ENCODE measurements at regions not wholly inside any gene's neighbourhood (a gene's known extent, or its start where the extent isn't known, plus 50 kb on each side); places are given as distances from the start of the nearest gene placed in this dataset.

DNA sequence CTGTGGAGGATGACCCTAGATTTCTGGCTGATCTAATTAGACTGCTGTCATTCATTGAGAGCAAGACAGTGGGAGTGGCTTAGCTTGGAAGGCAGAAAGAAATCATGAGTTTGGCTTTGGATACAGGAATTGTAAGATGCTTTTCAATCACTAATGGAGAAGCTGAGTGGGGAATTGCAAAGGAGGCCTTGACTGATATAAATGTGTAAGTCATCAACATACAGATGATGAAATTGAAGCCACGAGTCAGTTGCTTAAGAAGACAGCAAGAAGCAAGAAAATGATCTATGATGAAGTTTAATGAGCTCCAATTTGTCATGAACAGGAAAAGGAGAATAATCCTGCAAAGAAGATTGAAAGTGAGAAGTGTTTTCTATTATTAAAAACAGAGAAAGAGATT, 136.7 kb upstream of the C1QTNF7 start:
- Histone ChIP-seq H3K4me1 (ENCODE audit: control insufficient read depth in 5 of 5, insufficient read depth in 5 of 5, low read length in 5 of 5) (peaks cover 0 to 5% (median 0%) of the 10 kb centered on the region in 5 donors), H3K27me3 (ENCODE audit: control insufficient read depth in 3 of 3, insufficient read depth in 3 of 3, low read length in 2 of 3) (no peaks in the 10 kb centered on the region), H3K4me3 (no peak overlapping the region), H3K36me3 (ENCODE audit: control insufficient read depth in 4 of 4, insufficient read depth in 4 of 4, low read length in 4 of 4) (no peaks in the 10 kb centered on the region), H3K27ac (ENCODE audit: low read depth in 1 of 2, low read length in 1 of 2) (no peak overlapping the region), H3K9me3 (ENCODE audit: control insufficient read depth in 4 of 4, insufficient read depth in 3 of 4, low read length in 3 of 4) (no peaks in the 10 kb centered on the region), H3K9ac (ENCODE audit: insufficient read depth in 1 of 2, low read length in 2 of 2) (no peak overlapping the region)
- WGBS, 2 donors = 27 to 35% methylated on average over 1 of the region's 1 CpG
- TF ChIP-seq CTCF (IDR thresholded peaks at IDR 0.05; ENCODE audit: control extremely low read depth, extremely low read depth) = no peak
- ATAC-seq (ENCODE audit: insufficient read depth, low FRiP score) (no peak), DNase-seq (no peak)

GRCh38 chr4:15293711-15294110, 134.1 kb upstream of the C1QTNF7 start:
- ATAC-seq (ENCODE audit: insufficient read depth, low FRiP score) (no peak), DNase-seq (no peak)
- no peak overlapping the region for H3K27ac ChIP-seq (ENCODE audit: low read depth in 1 of 2, low read length in 1 of 2)
- no peaks in the 10 kb centered on the region for H3K36me3 ChIP-seq (ENCODE audit: control insufficient read depth in 4 of 4, insufficient read depth in 4 of 4, low read length in 4 of 4)
- 42 to 55% methylated on average over 2 of the region's 2 CpGs for WGBS, 2 donors
- no peaks in the 10 kb centered on the region for H3K27me3 ChIP-seq (ENCODE audit: control insufficient read depth in 3 of 3, insufficient read depth in 3 of 3, low read length in 2 of 3)
- no peak overlapping the region for H3K4me3 ChIP-seq
- no peak overlapping the region for H3K9ac ChIP-seq (ENCODE audit: insufficient read depth in 1 of 2, low read length in 2 of 2)
- peaks cover 0 to 5% (median 0%) of the 10 kb centered on the region in 5 donors for H3K4me1 ChIP-seq (ENCODE audit: control insufficient read depth in 5 of 5, insufficient read depth in 5 of 5, low read length in 5 of 5)
- no peak for TF ChIP-seq CTCF (IDR thresholded peaks at IDR 0.05; ENCODE audit: control extremely low read depth, extremely low read depth)
- no peaks in the 10 kb centered on the region for H3K9me3 ChIP-seq (ENCODE audit: control insufficient read depth in 4 of 4, insufficient read depth in 3 of 4, low read length in 3 of 4)

- H3K9me3 ChIP-seq (ENCODE audit: control insufficient read depth in 4 of 4, insufficient read depth in 3 of 4, low read length in 3 of 4) = no peaks in the 10 kb centered on the region
- no peak overlapping the region for H3K4me3 ChIP-seq
- H3K27me3 ChIP-seq (ENCODE audit: control insufficient read depth in 3 of 3, insufficient read depth in 3 of 3, low read length in 2 of 3) = no peaks in the 10 kb centered on the region
- ATAC-seq (ENCODE audit: insufficient read depth, low FRiP score) = no peak
- peaks cover 0 to 5% (median 0%) of the 10 kb centered on the region in 5 donors for H3K4me1 ChIP-seq (ENCODE audit: control insufficient read depth in 5 of 5, insufficient read depth in 5 of 5, low read length in 5 of 5)
- H3K36me3 ChIP-seq (ENCODE audit: control insufficient read depth in 4 of 4, insufficient read depth in 4 of 4, low read length in 4 of 4) = no peaks in the 10 kb centered on the region
- no peak overlapping the region for H3K27ac ChIP-seq (ENCODE audit: low read depth in 1 of 2, low read length in 1 of 2)
- no peak for TF ChIP-seq CTCF (IDR thresholded peaks at IDR 0.05; ENCODE audit: control extremely low read depth, extremely low read depth)
- DNase-seq = no peak
- no peak overlapping the region for H3K9ac ChIP-seq (ENCODE audit: insufficient read depth in 1 of 2, low read length in 2 of 2)
- 91 to 100% methylated on average over 1 of the region's 1 CpG for WGBS, 2 donors
Observed at GRCh38 chr4:15294202-15294601, 133.6 kb upstream of the C1QTNF7 start.

GRCh38 chr4:15294832-15295231, 133.0 kb upstream of the C1QTNF7 start:
- TF ChIP-seq CTCF (IDR thresholded peaks at IDR 0.05; ENCODE audit: control extremely low read depth, extremely low read depth) = no peak
- Histone ChIP-seq H3K27me3 (ENCODE audit: control insufficient read depth in 3 of 3, insufficient read depth in 3 of 3, low read length in 2 of 3) (no peaks in the 10 kb centered on the region), H3K9ac (ENCODE audit: insufficient read depth in 1 of 2, low read length in 2 of 2) (no peak overlapping the region), H3K9me3 (ENCODE audit: control insufficient read depth in 4 of 4, insufficient read depth in 3 of 4, low read length in 3 of 4) (no peaks in the 10 kb centered on the region), H3K36me3 (ENCODE audit: control insufficient read depth in 4 of 4, insufficient read depth in 4 of 4, low read length in 4 of 4) (no peaks in the 10 kb centered on the region), H3K4me1 (ENCODE audit: control insufficient read depth in 5 of 5, insufficient read depth in 5 of 5, low read length in 5 of 5) (peaks cover 0 to 5% (median 0%) of the 10 kb centered on the region in 5 donors), H3K27ac (ENCODE audit: low read depth in 1 of 2, low read length in 1 of 2) (no peak overlapping the region), H3K4me3 (no peak overlapping the region)
- 53 to 54% methylated on average over 4 of the region's 4 CpGs for WGBS, 2 donors
- no peak for DNase-seq
- no peak for ATAC-seq (ENCODE audit: insufficient read depth, low FRiP score)

Data from lung (tissue), 11 donors.